ENCODE measurements at regions not wholly inside any gene's neighbourhood (a gene's known extent, or its start where the extent isn't known, plus 50 kb on each side); places are given as distances from the start of the nearest gene placed in this dataset.

DNA sequence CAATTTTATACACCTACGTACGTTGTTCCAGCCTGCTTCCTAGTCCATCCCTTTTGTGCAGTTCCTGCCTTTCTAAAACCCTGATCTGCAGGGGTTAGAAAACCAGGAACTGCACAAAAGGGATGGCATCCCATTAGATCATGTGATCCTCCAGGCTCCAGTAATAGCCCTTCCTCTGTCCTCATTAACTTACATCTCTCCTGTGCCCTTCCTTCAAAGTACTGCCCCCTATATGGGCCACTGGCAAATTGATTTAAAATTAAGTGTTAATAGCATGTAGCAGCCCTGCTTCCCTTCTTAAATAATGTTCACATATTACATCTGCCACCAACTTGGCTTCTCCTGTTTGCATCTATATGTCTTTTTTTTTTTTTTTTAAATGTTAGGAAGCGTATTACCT, 61.3 kb upstream of the NXPH2 start:
- no peak for DNase-seq (ENCODE audit: low spot score)
- H3K27me3 ChIP-seq (ENCODE audit: control insufficient read depth in 4 of 4, insufficient read depth in 4 of 4, low read length in 3 of 4) = peaks cover 0 to 8% (median 0%) of the 10 kb centered on the region in 4 donors
- H3K27ac ChIP-seq (ENCODE audit: low read depth in 1 of 2, low read length in 2 of 2) = no peak overlapping the region
- no peaks in the 10 kb centered on the region for H3K9me3 ChIP-seq (ENCODE audit: control insufficient read depth in 4 of 4, low read length in 3 of 4)
- 86% methylated on average over 3 of the region's 3 CpGs for WGBS
- no peaks in the 10 kb centered on the region for H3K36me3 ChIP-seq (ENCODE audit: control insufficient read depth in 4 of 4, insufficient read depth in 3 of 4, low read depth in 1 of 4, low read length in 3 of 4)
- no peak overlapping the region for H3K4me3 ChIP-seq (ENCODE audit: low read depth in 1 of 3, low read length in 3 of 3)
- no peak for TF ChIP-seq JUND (IDR thresholded peaks at IDR 0.05)
- TF ChIP-seq GABPA (IDR thresholded peaks at IDR 0.05 in 1 of 2, conservative IDR thresholded peaks at IDR 0.05 in 1 of 2) = no peak
- no peak for TF ChIP-seq HNF4A (conservative IDR thresholded peaks at IDR 0.05)
- TF ChIP-seq HNF4G (IDR thresholded peaks at IDR 0.05) = no peak
- no peak for TF ChIP-seq FOXA1 (IDR thresholded peaks at IDR 0.05)
- no peak for TF ChIP-seq ATF3 (IDR thresholded peaks at IDR 0.05)
- no peak for TF ChIP-seq NR2F2 (IDR thresholded peaks at IDR 0.05)
- TF ChIP-seq REST (IDR thresholded peaks at IDR 0.05) = no peak
- TF ChIP-seq RAD21 (IDR thresholded peaks at IDR 0.05) = no peak
- TF ChIP-seq, protein P1, sequence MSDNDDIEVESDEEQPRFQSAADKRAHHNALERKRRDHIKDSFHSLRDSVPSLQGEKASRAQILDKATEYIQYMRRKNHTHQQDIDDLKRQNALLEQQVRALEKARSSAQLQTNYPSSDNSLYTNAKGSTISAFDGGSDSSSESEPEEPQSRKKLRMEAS (IDR thresholded peaks at IDR 0.05) = no peak
- TF ChIP-seq CTCF (IDR thresholded peaks at IDR 0.05; ENCODE audit: low read depth, low read length, missing input control) = no peak
- no peak for TF ChIP-seq SP1 (IDR thresholded peaks at IDR 0.05)
- TF ChIP-seq EGR1 (IDR thresholded peaks at IDR 0.05; ENCODE audit: low read depth in 2 of 2) = no peak
- TF ChIP-seq FOXA2 (IDR thresholded peaks at IDR 0.05) = no peak
- no peak for TF ChIP-seq YY1 (IDR thresholded peaks at IDR 0.05)
- no peak for TF ChIP-seq ZBTB33 (IDR thresholded peaks at IDR 0.05)
- no peak for TF ChIP-seq RXRA (IDR thresholded peaks at IDR 0.05)
- TF ChIP-seq TAF1 (conservative IDR thresholded peaks at IDR 0.05) = no peak
- H3K9ac ChIP-seq (ENCODE audit: low read depth in 1 of 2, low read length in 2 of 2) = no peak overlapping the region
- H3K4me1 ChIP-seq (ENCODE audit: control insufficient read depth in 4 of 4, insufficient read depth in 4 of 4, low read length in 3 of 4) = no peaks in the 10 kb centered on the region

Measured in liver (tissue), 8 donors.